ENCODE measurements at regions not wholly inside any gene's neighbourhood (a gene's known extent, or its start where the extent isn't known, plus 50 kb on each side); places are given as distances from the start of the nearest gene placed in this dataset.

- TF ChIP-seq RAD21 (IDR thresholded peaks at IDR 0.05), result no peak
- TF ChIP-seq, protein P1, sequence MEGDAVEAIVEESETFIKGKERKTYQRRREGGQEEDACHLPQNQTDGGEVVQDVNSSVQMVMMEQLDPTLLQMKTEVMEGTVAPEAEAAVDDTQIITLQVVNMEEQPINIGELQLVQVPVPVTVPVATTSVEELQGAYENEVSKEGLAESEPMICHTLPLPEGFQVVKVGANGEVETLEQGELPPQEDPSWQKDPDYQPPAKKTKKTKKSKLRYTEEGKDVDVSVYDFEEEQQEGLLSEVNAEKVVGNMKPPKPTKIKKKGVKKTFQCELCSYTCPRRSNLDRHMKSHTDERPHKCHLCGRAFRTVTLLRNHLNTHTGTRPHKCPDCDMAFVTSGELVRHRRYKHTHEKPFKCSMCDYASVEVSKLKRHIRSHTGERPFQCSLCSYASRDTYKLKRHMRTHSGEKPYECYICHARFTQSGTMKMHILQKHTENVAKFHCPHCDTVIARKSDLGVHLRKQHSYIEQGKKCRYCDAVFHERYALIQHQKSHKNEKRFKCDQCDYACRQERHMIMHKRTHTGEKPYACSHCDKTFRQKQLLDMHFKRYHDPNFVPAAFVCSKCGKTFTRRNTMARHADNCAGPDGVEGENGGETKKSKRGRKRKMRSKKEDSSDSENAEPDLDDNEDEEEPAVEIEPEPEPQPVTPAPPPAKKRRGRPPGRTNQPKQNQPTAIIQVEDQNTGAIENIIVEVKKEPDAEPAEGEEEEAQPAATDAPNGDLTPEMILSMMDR (IDR thresholded peaks at IDR 0.05; ENCODE audit: low read depth, low read length, missing input control), result no peak
- no peak for TF ChIP-seq RXRA (IDR thresholded peaks at IDR 0.05)
- TF ChIP-seq HNF4A (conservative IDR thresholded peaks at IDR 0.05), result no peak
- TF ChIP-seq EGR1 (IDR thresholded peaks at IDR 0.05; ENCODE audit: low read depth in 2 of 2), result no peak
- TF ChIP-seq ZBTB33 (IDR thresholded peaks at IDR 0.05), result no peak
- TF ChIP-seq FOXA1 (IDR thresholded peaks at IDR 0.05), result no peak
- no peak for TF ChIP-seq TAF1 (conservative IDR thresholded peaks at IDR 0.05)
- TF ChIP-seq JUND (IDR thresholded peaks at IDR 0.05), result no peak
- no peak for TF ChIP-seq MAX (IDR thresholded peaks at IDR 0.05)
- no peak for TF ChIP-seq REST (IDR thresholded peaks at IDR 0.05)
- TF ChIP-seq HNF4G (IDR thresholded peaks at IDR 0.05), result no peak
Observed at GRCh38 chr9:88696501-88696900, 161.5 kb downstream of the NXNL2 start.

Data from liver (tissue), 3 donors.